Endodermal cell (in vitro differentiated cells): ENCODE measurements at regions not wholly inside any gene's neighbourhood (a gene's known extent, or its start where the extent isn't known, plus 50 kb on each side); places are given as distances from the start of the nearest gene placed in this dataset.

Experiments used
- DNase-seq: peaks from one replicate; pipeline ENCODE4 v3.0.0-alpha.2; 2017
- H3K27ac ChIP-seq: 2 replicates; pipeline ENCODE4 v1.5.1; 2013; ENCODE audit warnings: mild to moderate bottlenecking, low read depth, low read length, moderate library complexity
- H3K27me3 ChIP-seq: 2 replicates; pipeline ENCODE4 v1.6.1; 2013; ENCODE audit warnings: mild to moderate bottlenecking, low read length, moderate library complexity; ENCODE audit not compliant: insufficient read depth, control insufficient read depth, poor library complexity, severe bottlenecking
- H3K36me3 ChIP-seq: 2 replicates; pipeline ENCODE4 v1.7.0; 2013; ENCODE audit warnings: mild to moderate bottlenecking, low read length, moderate library complexity; ENCODE audit not compliant: control insufficient read depth, insufficient read depth
- H3K4me1 ChIP-seq: one replicate; pipeline ENCODE4 v1.7.0; 2013; ENCODE audit warnings: low read length; ENCODE audit not compliant: control insufficient read depth, insufficient read depth
- H3K4me3 ChIP-seq: 2 replicates; pipeline ENCODE4 v1.5.1; 2013; ENCODE audit warnings: mild to moderate bottlenecking, low read length, moderate library complexity
- H3K9ac ChIP-seq: 2 replicates; pipeline ENCODE4 v1.6.1; 2013; ENCODE audit warnings: mild to moderate bottlenecking, low read length, moderate library complexity; ENCODE audit not compliant: poor library complexity, severe bottlenecking; ENCODE audit errors: extremely low read depth
- H3K9me3 ChIP-seq: 2 replicates; pipeline ENCODE4 v1.6.1; 2013; ENCODE audit warnings: mild to moderate bottlenecking, low read length, moderate library complexity; ENCODE audit not compliant: control insufficient read depth
- H3K27ac Mint-ChIP-seq: 2 replicates; pipeline ENCODE4 v1.8.0; 2020; ENCODE audit warnings: mixed read lengths
- H3K27me3 Mint-ChIP-seq: 2 replicates; pipeline ENCODE4 v1.8.0; 2021; ENCODE audit warnings: mild to moderate bottlenecking, mixed read lengths; ENCODE audit not compliant: insufficient read depth
- H3K36me3 Mint-ChIP-seq: 2 replicates; pipeline ENCODE4 v1.8.0; 2020; ENCODE audit warnings: low read depth, mixed read lengths
- H3K4me1 Mint-ChIP-seq: 2 replicates; pipeline ENCODE4 v1.8.0; 2020; ENCODE audit warnings: mixed read lengths
- H3K4me3 Mint-ChIP-seq: 2 replicates; pipeline ENCODE4 v1.8.0; 2020; ENCODE audit warnings: mild to moderate bottlenecking, moderate library complexity, mixed read lengths
- H3K9me3 Mint-ChIP-seq: 2 replicates; pipeline ENCODE4 v1.8.0; 2020; ENCODE audit warnings: mild to moderate bottlenecking, mixed read lengths
- WGBS, 2 experiments: methylation state at CpG; one replicate each; pipeline versions ENCODE4 v1.1.5 to v1.1.7; 2013; ENCODE audit warnings: missing lambda C conversion rate in 2 of 2, mixed read lengths in 1 of 2; ENCODE audit not compliant: insufficient coverage in 1 of 2, insufficient read length in 1 of 2; 5-methylcytosine and 5-hydroxymethylcytosine counted together
- TF ChIP-seq, protein P1 (sequence below): fragments of 200-600 bp; sonication (generic); conservative IDR thresholded peaks from 2 replicates; pipeline ENCODE4 v1.5.0; 2021; ENCODE audit warnings: antibody characterized with exemption, mild to moderate bottlenecking

DNA sequence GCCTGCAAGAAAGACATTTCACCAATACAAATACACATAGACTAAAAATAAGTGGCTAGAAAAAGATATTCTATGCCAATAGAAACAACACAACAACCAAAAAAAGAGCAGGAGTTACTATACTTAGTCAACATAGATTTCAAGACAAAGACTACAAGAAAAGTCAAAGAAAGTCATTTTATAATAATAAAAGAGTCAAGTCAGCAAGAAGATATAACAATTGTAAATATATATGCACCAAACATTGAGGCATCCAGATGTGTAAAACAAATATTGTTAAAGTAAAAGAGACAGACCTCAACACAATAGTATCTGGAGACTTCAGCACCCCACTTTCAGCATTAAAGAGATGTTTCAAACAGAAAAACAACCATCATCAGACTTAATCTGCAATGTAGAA, 104.6 kb downstream of the AMY1C start:
- no peaks in the 10 kb centered on the region for H3K36me3 Mint-ChIP-seq
- no peaks in the 10 kb centered on the region for H3K27me3 Mint-ChIP-seq
- Histone ChIP-seq H3K4me3 (no peak overlapping the region), H3K9me3 (no peaks in the 10 kb centered on the region), H3K27ac (no peak overlapping the region), H3K4me1 (no peaks in the 10 kb centered on the region), H3K9ac (no peak overlapping the region), H3K27me3 (no peaks in the 10 kb centered on the region), H3K36me3 (no peaks in the 10 kb centered on the region)
- DNase-seq: no peak
- H3K4me1 Mint-ChIP-seq: no peaks in the 10 kb centered on the region
- peaks cover 39% of the 10 kb centered on the region for H3K9me3 Mint-ChIP-seq
- no peak overlapping the region for H3K27ac Mint-ChIP-seq
- no peak overlapping the region for H3K4me3 Mint-ChIP-seq
- TF ChIP-seq, protein P1, sequence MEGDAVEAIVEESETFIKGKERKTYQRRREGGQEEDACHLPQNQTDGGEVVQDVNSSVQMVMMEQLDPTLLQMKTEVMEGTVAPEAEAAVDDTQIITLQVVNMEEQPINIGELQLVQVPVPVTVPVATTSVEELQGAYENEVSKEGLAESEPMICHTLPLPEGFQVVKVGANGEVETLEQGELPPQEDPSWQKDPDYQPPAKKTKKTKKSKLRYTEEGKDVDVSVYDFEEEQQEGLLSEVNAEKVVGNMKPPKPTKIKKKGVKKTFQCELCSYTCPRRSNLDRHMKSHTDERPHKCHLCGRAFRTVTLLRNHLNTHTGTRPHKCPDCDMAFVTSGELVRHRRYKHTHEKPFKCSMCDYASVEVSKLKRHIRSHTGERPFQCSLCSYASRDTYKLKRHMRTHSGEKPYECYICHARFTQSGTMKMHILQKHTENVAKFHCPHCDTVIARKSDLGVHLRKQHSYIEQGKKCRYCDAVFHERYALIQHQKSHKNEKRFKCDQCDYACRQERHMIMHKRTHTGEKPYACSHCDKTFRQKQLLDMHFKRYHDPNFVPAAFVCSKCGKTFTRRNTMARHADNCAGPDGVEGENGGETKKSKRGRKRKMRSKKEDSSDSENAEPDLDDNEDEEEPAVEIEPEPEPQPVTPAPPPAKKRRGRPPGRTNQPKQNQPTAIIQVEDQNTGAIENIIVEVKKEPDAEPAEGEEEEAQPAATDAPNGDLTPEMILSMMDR: no peak

DNA sequence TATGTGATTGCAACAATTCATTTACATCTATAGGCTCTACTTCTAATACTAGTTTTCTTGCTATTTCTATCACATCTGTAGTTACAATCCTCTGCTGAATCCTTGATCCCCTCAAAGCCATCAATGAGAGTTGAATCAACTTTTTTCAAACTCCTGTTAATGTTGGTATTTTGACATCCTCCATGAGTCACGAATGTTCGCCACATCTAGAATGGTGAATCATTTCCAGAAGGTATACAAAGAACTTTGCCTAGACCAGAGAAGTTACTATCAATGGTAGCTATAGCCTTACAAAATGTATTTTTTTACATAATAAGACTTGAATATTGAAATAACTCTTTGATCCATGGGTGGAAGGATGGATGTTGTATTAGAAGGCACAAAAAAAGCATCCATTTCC, 110.0 kb downstream of the AMY1C start:
- peaks cover 24% of the 10 kb centered on the region for H3K9me3 Mint-ChIP-seq
- WGBS, 2 experiments: 83 to 92% methylated on average over 2 of the region's 2 CpGs
- no peak overlapping the region for H3K4me3 ChIP-seq
- no peaks in the 10 kb centered on the region for H3K36me3 ChIP-seq
- no peak overlapping the region for H3K27ac ChIP-seq
- DNase-seq: no peak
- no peaks in the 10 kb centered on the region for H3K4me1 ChIP-seq
- H3K27ac Mint-ChIP-seq: no peak overlapping the region
- no peaks in the 10 kb centered on the region for H3K27me3 ChIP-seq
- no peak overlapping the region for H3K4me3 Mint-ChIP-seq
- no peaks in the 10 kb centered on the region for H3K36me3 Mint-ChIP-seq
- TF ChIP-seq, protein P1: no peak
- no peaks in the 10 kb centered on the region for H3K4me1 Mint-ChIP-seq
- H3K9me3 ChIP-seq: no peaks in the 10 kb centered on the region
- no peak overlapping the region for H3K9ac ChIP-seq
- H3K27me3 Mint-ChIP-seq: no peaks in the 10 kb centered on the region

DNA sequence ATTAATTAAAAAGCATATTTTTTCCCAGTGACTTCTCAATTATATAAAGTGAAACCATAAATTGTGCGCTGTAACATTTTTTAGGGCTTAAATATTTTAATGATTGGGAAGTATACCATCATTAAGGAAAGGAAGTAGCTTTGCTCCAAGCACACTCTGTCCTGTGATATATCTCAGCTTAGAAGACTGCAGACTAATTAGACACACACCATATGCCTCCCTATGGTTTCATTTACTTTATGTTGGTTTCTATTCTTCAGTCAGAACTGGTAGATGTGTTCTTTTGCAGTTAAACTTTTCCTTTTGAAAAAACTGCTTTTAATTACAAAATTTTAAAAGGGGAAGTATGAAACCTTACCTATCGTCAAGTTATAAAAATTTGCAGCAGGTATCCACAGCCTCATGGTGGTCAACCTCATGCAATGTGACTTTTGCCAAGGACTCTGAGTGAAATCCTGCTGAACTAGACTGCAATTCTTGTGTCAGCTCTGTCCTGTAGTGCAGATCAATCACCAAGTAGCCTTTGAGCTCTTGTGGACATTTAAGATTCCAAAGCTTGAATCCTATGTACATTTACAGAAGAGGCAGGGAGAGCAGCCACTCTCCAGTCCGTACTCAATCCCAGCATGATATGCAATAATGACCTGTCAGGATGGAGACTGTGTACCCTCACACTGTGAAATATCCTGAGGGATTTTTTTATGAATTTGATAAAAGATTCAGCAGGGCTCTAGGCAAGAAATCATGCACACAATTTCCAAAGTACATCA, 149.1 kb downstream of the AMY1C start:
- H3K4me3 ChIP-seq: no peak overlapping the region
- H3K9me3 ChIP-seq: no peaks in the 10 kb centered on the region
- H3K27me3 Mint-ChIP-seq: no peaks in the 10 kb centered on the region
- H3K4me3 Mint-ChIP-seq: no peak overlapping the region
- H3K36me3 ChIP-seq: no peaks in the 10 kb centered on the region
- H3K9ac ChIP-seq: no peak overlapping the region
- no peaks in the 10 kb centered on the region for H3K36me3 Mint-ChIP-seq
- no peak for DNase-seq
- no peaks in the 10 kb centered on the region for H3K4me1 ChIP-seq
- H3K9me3 Mint-ChIP-seq: peaks cover 2% of the 10 kb centered on the region
- no peak overlapping the region for H3K27ac ChIP-seq
- 87 to 100% methylated on average over 1 to 3 of the region's 3 CpGs for WGBS, 2 experiments
- TF ChIP-seq, protein P1: no peak
- no peaks in the 10 kb centered on the region for H3K27me3 ChIP-seq
- no peaks in the 10 kb centered on the region for H3K4me1 Mint-ChIP-seq
- no peak overlapping the region for H3K27ac Mint-ChIP-seq
